OCI-M1 (cell line): ENCODE measurements at regions not wholly inside any gene's neighbourhood (a gene's known extent, or its start where the extent isn't known, plus 50 kb on each side); places are given as distances from the start of the nearest gene placed in this dataset.
"Not testable (repeated sequence)": the region's sequence is repeated elsewhere in the genome, so short reads cannot be mapped to it uniquely, and the experiment has no call there.

Experiments
- DNase-seq: peaks from one replicate; lab custom pipeline; 2025; lab: John Stamatoyannopoulos, UW

DNA sequence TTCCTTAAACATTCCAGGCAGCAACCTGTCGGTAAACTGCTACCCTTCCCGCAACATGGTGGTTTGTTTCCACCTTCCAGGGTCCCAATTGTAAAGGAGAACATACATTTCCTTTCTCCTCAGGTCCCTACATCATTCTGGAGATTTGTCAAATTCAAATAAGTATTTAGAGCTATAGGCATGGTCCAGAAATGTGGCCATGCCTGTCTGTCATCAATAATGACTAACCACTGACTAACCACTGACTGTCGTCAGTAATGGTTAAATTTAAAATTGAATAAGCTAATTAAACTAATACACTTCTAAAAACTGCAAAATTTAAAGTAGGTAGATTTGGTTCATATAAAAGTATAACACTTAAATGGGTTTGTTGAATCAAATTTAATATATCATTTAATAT, 984.0 kb upstream of the SLC39A10 start:
- no peak for DNase-seq

DNA sequence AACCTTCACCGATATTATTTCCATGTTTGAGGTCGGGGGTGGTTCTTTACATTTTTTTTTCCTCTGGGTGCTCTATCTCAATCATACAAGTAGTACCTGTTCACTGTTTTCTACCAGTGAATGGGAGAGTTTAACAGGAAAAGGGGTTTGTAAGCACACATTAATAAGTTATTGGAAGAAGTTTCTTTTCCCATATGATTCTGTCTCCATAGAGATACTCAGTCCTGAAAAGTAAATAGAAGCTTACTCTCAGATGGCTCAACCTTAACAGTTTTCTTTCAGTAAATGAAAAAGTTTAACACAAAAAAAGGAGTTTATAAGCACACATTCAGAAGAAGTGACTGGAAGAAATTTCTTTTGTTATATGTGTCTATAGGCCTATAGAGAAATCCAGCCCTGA, 995.6 kb upstream of the SLC39A10 start:
- no peak for DNase-seq

DNA sequence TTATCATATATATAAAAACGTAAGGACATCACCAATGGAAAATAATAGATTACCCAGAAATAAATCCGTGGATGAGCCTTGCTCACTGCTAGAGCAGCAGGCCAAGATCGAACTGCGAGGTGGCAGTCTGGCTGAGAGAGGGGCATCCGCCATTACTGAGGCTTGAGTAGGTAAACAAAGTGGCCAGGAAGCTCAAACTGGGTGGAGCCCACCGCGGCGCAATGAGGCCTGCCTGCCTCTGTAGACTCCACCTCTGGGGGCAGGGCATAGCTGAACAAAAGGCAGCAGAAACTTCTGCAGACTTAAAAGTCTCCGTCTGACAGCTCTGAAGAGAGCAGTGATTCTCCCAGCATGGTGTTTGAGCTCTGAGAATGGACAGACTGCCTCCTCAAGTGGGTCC, 1018.0 kb upstream of the SLC39A10 start:
- DNase-seq = not testable (repeated sequence)

DNA sequence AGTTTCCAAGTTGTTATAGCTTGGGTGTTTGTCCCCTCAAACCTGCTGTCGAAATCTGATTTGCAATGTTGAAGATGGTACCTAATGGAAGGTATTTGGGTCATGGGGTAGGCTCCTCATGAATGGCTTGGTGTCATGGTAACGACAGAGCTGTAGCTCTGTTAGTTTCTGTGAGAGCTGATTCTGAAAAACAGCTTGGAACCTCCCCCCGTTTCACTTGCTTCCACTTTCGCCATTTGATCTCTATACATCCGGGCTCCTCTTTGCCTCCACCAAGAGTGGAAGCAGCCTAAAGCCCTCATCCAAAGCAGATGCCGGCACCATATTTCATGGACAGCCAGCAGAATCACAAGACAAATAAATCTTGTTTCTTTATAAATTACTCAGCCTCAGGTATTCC, 1035.1 kb upstream of the SLC39A10 start:
- DNase-seq = no peak

DNA sequence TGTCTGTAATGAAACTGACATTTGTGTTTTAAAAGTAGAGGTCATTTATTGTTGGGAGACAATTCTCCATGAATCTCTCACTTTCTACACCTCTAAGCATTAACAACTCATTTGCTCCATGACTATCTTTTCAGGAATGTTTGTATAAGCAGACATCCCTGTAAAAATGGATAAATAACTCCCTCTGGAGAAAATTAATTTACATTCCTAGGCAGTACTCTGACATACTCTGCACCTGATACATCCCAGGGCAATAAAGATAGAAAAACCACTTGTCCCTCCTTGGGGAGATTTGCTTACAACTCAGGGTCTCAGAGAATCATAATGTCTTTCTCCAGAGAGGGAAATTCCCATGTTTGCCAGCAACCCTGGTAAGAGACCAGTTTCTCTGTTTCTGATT, 1037.7 kb upstream of the SLC39A10 start:
- DNase-seq = no peak

DNA sequence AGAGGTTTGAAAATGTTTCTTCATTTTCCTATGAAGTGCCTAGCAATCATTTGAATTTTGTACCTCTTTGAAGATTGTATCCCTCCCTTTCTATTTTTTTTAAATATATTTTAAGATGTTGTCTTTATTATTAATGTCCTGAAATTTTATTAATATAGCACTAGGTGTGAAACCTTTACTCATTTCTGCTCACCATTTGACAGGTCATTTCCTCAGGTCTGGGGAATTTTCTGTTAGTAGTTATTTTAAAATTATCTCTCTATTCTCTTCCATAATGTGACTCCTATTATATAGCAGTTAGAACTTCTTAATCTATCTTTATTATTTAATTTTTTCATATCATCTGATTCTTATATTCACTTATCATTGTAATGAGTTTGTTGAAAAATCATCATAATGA, 1038.6 kb upstream of the SLC39A10 start:
- DNase-seq = no peak

DNA sequence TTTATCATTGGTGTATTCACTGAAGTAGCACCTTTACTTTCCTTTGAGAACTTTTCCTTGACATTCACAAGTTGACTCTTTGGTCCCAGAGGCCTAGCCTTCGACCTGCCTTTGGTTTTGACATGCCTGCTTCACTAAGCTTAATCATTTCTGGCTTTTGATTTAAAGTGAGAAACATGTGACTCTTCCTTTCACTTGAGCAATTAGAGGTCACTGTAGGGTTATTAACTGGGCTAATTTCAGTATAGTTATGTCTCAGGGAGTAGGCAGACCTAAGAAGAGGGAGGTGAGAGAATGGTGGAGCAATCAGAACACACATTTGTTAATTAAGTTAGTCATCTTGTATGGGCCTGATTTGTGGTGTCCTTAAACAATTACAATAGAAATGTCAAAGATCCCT, 1040.7 kb upstream of the SLC39A10 start:
- no peak for DNase-seq

DNA sequence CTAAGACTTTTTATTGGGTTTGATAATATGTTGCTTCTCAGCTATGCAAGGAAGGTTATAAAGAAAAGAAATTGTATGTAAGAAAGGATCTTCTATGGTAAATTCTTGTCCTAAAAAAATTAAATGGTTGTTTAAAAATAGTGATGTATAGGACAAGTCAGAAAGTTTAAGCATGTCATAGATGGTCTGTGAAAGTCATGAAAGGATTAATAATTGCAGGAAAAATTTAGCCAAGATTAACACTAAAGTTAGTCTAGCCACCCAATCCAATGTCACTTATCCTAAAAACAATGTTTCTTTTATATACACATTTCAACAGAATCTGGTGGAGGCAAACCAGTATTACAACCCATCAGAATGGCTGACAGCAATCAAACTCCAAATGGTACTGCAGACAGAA, 1046.7 kb upstream of the SLC39A10 start:
- no peak for DNase-seq

DNA sequence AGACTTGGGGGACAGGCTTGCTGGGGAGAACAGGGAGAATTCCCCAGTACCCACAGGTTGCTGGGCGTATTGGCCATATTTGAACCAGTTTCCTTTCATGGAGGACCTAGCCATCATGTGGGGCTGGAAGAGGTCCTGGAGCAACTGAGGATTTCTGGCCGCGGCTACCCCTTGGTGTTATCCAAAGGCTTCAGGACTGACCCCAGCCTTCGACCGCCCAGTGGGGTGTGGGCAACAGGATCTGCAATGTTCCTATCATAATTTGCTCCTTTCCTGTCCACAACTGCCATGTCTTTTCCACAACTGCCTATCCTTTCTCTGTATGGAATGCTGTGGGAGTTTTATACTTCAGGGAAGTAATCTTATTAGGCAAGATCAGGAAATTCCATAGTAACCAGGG, 1053.6 kb upstream of the SLC39A10 start:
- no peak for DNase-seq

DNA sequence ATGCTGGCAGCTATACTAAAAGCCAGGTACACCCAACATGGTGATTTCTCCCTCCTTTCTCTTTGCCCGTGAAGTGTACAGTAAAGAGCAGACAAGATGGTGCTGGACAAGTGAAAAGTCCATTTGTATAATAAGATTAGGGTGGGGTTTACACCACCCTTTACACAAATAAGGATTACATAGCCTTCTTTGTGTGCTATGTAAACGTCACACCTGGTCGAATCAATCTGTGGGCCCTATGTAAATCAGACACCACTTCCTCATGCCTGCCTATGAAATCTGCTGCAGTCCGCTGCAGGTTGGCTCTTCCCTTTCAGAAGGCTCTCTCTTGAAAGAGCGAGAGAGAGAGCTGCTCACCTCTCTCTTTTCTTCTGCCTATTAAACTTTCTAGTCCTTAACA, 1054.3 kb upstream of the SLC39A10 start:
- no peak for DNase-seq

DNA sequence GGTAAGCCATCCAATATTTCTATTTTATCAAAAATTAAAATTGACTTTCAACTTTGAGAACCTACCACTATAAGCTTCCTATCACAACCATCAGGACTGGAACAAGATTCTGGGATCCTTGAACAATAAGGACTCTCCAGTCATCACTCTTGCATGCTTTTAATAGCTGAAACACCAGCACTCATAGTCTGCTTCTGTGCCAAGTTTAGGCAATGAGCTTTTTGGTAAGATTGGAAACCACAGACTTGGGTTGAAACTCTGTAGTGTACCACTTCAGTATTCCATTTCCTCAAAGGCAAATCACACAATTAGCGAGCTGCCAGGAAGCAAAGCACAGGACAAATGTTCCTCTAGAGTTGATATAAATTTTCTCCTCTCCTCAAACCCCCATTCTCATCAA, 1065.8 kb upstream of the SLC39A10 start:
- no peak for DNase-seq

DNA sequence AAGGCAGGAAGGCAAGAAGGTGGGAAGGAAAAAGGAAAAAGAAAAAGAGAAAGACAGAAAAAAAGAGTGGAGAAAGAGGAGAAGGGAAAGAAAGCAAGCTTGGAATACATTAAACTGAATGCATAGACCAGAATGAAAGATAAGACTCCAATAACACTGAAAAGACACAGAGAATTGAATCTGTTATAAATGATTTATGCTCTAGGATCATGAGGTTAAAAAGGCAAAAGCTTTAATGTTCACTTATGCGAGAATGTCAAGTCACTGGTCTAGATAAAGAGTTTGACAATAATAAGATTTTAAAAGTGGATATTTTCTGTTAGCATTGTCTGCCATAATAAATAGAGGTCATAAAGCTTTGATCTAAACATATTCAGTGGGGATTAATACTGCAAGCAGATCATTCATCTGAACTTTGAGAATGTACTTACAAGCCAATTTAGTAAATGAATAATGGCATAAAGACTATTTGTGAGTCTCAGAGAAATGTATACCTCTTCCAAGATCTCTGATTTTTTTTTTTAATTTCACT, 1069.2 kb upstream of the SLC39A10 start:
- DNase-seq = no peak

DNA sequence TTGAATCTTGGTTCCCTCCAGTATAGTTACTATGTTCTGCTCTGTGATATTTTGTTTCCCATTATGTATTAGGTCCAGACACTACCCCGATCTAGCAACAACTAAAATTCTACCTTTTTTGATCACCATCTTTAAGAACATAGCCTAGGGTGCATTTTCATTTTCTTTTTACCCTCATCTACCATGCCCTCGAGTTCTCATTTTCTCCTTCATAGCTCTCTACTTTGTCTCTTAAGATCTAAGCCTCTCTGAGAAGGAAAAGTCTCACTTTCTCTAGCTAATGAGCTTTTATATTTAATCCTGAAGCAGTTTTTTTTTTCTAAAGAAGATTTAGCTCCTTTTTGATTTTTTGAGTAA, 1089.4 kb upstream of the SLC39A10 start:
- DNase-seq = no peak

DNA sequence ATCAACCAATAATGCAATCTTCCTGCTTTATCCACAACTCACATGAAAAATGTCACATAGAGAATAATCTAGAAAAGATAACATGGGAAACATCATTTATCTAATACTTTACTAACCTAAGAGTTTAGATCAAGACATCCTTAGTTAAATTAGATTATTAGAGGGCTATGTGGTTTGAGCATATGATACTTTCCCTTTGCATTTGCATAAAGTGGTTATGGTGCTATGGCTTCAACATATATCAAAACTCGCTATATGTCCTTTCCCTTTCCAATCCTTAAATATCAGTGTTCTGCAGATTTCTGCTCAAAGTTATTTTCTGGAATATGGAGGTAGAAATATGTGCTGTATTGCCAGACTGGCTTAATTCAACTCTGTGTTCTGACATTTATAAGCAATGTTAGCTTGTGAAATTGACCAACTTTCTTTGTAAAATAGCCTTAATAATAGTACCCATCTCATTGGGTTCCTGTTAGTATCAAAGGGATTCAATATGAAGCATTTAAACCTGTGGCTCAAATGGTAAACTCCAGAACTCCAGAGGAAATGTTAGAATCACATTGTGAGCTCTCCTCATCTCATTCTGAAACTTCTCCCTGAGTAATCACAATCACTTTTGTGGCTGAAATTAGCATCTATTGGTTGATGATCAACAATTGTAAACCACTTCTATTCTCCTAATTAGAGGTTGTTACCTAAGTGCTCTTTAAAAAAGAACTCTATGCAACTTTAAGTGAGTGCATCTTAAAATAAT, 1089.9 kb upstream of the SLC39A10 start:
- DNase-seq = no peak

DNA sequence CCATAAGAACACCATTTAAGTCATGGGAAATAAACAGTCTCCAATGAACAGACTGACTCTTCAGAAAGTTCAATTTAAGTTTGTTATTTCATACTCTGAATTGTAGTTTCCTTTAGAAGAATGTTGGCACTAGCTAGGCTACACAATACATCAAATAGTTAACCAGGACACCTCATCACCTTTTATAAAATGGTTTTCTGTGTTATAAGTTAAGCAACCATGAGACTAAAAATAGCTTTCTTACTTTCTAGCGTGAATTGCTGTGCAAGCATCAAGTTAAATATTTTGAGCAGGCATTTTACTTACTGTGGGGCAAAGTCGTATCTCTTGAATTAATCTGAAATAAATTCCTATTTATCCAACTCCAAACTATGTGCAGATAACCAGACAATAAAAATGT, 1092.6 kb upstream of the SLC39A10 start:
- DNase-seq = no peak

DNA sequence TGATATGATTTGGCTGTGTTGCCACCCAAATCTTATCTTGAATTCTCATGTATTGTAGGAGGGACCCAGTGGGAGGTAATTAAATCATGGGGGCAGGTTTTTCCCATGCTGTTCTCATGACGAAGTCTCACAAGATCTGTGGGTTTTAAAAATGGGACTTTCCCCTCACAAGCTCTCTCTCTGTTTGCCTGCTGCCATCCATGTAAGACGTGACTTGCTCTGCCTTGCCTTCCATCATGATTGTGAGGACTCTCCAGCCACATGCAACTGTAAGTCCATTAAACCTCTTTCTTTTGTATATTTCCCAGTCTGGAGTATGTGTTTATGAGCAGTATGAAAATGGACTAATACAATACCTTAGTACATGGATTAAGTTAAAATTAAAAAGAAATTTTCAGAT, 1094.7 kb upstream of the SLC39A10 start:
- DNase-seq = no peak

DNA sequence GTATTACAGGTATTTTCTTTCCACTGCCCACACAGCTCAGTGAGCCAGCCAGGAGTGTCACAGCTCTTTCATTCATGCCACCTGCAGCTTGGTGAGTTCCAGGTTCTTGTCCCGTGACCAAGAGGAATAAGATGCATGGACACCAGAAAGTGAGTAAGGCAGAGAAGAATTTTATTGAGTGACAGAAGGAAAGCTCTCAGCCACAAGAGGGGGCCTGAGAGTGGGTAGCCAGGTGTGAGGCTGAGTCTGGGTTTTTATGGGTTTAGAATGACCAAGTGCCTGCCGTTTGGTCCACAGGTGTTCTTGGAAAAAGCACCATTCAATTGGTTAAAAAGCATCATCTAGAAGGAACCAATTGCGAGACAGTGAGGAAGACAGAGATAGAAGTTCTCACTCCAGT, 1097.1 kb upstream of the SLC39A10 start:
- DNase-seq = no peak

DNA sequence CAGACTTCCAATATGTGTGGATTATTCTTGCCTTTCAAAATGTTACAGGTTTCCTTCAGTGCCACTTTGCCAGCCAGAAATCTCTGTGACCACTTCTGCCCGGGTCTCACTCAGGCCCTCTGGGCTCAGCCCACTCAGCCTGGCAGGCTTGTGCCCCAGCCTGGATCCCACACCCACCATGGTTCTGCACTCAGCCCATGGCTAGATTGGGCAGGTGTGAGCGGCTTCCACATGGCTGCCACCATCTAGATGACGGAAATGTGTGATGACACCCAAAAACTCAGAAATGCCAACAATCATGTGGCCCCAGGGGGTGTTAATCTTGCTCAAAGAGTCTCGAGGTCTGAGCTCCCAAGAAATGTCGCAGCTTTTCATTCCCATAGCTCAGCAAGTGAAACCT, 1097.5 kb upstream of the SLC39A10 start:
- DNase-seq = no peak

DNA sequence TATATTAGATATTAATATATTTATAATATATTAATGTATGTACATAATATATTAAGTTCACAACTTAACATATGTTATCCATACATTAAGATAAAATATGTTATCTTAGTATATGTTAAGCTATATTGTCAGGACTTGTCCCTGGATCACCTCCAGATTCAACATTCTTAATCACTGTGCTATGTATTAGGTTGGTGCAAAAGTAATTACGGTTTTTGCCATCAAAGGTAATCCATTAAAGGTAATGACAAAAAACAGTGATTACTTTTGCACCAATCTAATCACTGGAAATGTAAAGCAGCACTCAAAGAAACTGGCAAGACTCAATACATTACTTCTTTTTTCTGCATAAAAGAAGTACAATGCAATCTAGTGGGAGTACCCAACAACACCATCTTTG, 1099.0 kb upstream of the SLC39A10 start:
- DNase-seq = no peak

DNA sequence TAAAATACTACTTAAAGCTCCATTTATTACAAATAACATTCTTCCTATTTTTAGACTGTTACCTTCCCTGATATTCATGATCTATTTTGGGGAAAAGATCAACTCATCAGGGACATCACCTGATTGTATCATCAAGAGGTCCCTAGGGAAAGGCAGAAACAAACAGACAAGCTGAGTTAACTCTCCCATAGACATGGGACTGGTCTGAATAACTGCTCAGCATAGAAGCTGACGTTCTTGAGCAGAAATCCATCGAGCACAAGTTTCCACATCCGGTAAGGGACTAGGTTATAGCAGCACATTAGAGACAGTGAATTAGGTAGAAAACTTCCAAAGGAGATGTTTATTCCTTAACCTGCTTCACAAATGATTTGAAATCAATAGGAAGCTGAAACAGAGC, 1100.4 kb upstream of the SLC39A10 start:
- no peak for DNase-seq

DNA sequence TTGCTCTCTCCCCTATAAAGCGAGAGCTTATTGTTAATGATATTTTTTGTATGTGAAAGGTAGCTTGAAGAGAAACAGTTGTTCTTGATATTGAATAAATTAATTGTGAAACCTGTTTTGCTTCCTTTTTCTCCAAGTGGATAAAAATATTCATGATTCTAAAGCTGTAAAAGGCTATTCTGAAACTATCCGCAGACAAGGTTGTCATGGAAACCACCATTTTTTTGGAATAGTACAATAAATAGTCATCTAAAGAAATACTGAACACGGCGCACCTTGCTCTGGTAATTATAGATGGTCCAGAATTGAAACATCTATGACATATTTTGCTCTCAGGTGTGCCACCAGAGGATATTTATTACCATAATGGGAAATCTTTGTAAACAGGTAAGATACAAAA, 1103.0 kb upstream of the SLC39A10 start:
- DNase-seq = no peak

DNA sequence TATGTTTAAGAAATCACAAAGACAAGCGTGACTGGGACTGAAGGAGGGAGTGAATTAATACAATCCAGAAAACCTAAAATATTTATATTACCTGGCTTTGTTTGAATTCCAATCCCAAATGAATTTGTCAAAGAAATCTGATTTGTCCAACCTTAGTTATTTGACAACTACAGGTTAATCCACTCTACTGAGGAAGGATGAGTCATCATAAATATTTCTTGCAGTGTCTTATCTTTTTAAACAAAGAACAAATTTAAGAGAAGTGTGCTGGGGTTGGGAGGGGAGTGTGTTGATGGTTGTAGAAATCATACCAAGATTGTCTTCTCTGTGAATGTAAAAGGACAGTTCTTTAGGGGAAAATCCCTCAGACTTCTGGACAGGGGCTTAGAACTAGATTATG, 1106.3 kb upstream of the SLC39A10 start:
- peak; percentile 77 for DNase-seq

DNA sequence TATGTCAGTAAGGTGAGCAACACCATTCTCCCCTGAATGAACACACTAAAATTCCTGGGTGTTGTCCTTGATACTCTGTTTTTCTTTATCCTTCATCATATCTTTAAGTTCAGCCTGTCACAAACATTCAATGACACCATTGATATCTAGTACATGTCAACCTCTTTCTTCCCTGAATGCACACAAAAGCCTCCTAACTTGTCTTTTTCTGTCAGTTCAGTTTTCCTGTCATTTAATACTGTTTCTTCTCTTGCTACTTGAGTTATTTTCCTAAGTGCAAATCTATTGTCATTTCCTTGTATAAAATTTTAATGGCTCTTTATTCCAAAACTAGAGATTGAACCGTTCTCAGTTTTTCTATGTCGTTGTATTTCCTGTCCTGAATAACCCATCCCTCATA, 1107.6 kb upstream of the SLC39A10 start:
- DNase-seq = no peak

DNA sequence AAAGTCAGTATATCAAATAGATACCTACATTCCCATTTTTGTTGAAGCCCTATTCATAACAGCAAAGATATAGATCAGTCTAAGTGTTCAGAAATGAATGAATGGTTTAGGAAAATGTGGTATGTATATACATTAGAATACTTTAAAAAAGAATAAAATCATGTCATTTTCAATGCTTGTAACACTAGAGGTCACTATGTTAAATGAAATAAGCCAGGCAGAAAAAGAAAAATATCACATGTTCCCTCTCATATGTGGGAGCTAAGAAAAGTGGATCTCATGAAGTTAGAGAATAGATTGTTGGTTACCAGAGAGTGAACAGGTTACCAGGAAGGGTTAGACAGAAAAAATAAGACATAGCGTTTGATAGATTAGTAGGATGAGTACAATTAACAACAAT, 1111.0 kb upstream of the SLC39A10 start:
- peak; percentile 68 for DNase-seq
